IMR-90 (cell line): ENCODE measurements at regions not wholly inside any gene's neighbourhood (a gene's known extent, or its start where the extent isn't known, plus 50 kb on each side); places are given as distances from the start of the nearest gene placed in this dataset.

Source experiments
- ATAC-seq: fragments of 200-7000 bp; cut with Tn5 transposase; 2 replicates; pipeline ENCODE4 v1.9.1; 2020; ENCODE audit warnings: low read depth, mild to moderate bottlenecking, moderate library complexity
- BruUV-seq: library from RNA; stranded (reverse); fragments of 400-500 nt; replicated peaks from 2 replicates; lab custom pipeline; 2021; lab: Mats Ljungman, UMichigan
- CTCF ChIA-PET: fragments of 300-600 bp; formaldehyde crosslinking; extraction: SDS; loops from one replicate; lab custom pipeline; 2021; ENCODE audit warnings: antibody characterized with exemption; lab: Yijun Ruan, JAX
- POLR2A ChIA-PET: fragments of 300-600 bp; sonication (Branson Sonifier 250); formaldehyde crosslinking; loops from one replicate; lab custom pipeline; 2022; ENCODE audit warnings: antibody characterized with exemption; ENCODE audit not compliant: unreplicated experiment; lab: Charles Lee
- DNase-seq: peaks from one replicate; pipeline ENCODE4 v3.0.0; 2013
- H2AFZ ChIP-seq: replicated peaks from 2 replicates; pipeline ENCODE3; 2013; ENCODE audit warnings: low read length, mild to moderate bottlenecking; ENCODE audit not compliant: poor library complexity
- H2AK5ac ChIP-seq: 2 replicates; pipeline ENCODE4 v1.6.1; 2013; ENCODE audit warnings: low read depth, low read length, inconsistent platforms
- H2AK9ac ChIP-seq: replicated peaks from 2 replicates; pipeline ENCODE3; 2013; ENCODE audit warnings: mild to moderate bottlenecking, low read depth, low read length, moderate library complexity; ENCODE audit not compliant: poor library complexity
- H2BK120ac ChIP-seq: 2 replicates; pipeline ENCODE4 v1.6.1; 2013; ENCODE audit warnings: low read depth, low read length, inconsistent platforms
- H2BK15ac ChIP-seq: 3 replicates; pipeline ENCODE4 v1.6.1; 2013; ENCODE audit warnings: low read depth, low read length, inconsistent platforms
- H2BK20ac ChIP-seq: 2 replicates; pipeline ENCODE4 v1.6.1; 2013; ENCODE audit warnings: low read depth, mild to moderate bottlenecking, inconsistent platforms, low read length, moderate library complexity
- H2BK5ac ChIP-seq: 2 replicates; pipeline ENCODE4 v1.6.1; 2013; ENCODE audit warnings: mild to moderate bottlenecking, low read depth, low read length, inconsistent platforms; ENCODE audit not compliant: poor library complexity, severe bottlenecking
- H3K14ac ChIP-seq: replicated peaks from 2 replicates; pipeline ENCODE4 v1.6.1; 2013; ENCODE audit warnings: low read depth, low read length, inconsistent platforms
- H3K18ac ChIP-seq: 2 replicates; pipeline ENCODE4 v1.6.1; 2013; ENCODE audit warnings: low read depth, low read length, control low read depth
- H3K23ac ChIP-seq: 2 replicates; pipeline ENCODE4 v1.6.1; 2013; ENCODE audit warnings: low read depth, low read length, inconsistent platforms
- H3K27ac ChIP-seq: 2 replicates; pipeline ENCODE4 v1.5.1; 2013; ENCODE audit warnings: mild to moderate bottlenecking, control low read depth, low read length; ENCODE audit not compliant: insufficient read depth
- H3K27me3 ChIP-seq: 2 replicates; pipeline ENCODE4 v1.6.1; 2013; ENCODE audit warnings: low read length; ENCODE audit not compliant: control insufficient read depth, insufficient read depth
- H3K36me3 ChIP-seq: 2 replicates; pipeline ENCODE4 v1.6.1; 2013; ENCODE audit warnings: low read length, mixed read lengths; ENCODE audit not compliant: control insufficient read depth, insufficient read depth
- H3K4ac ChIP-seq: 2 replicates; pipeline ENCODE4 v1.6.1; 2013; ENCODE audit warnings: low read depth, low read length, inconsistent platforms
- H3K4me1 ChIP-seq: 2 replicates; pipeline ENCODE4 v1.6.1; 2013; ENCODE audit warnings: low read length, mixed read lengths; ENCODE audit not compliant: control insufficient read depth, insufficient read depth
- H3K4me2 ChIP-seq: 2 replicates; pipeline ENCODE4 v1.6.1; 2013; ENCODE audit warnings: low read depth, mild to moderate bottlenecking, control low read depth, low read length, moderate library complexity
- H3K4me3 ChIP-seq: 2 replicates; pipeline ENCODE4 v1.5.1; 2013; ENCODE audit warnings: low read depth, mild to moderate bottlenecking, control low read depth, low read length, moderate library complexity; ENCODE audit not compliant: insufficient read depth
- H3K56ac ChIP-seq: 2 replicates; pipeline ENCODE4 v1.6.1; 2013; ENCODE audit warnings: low read length, inconsistent platforms; ENCODE audit not compliant: insufficient read depth; ENCODE audit errors: extremely low read depth
- H3K79me1 ChIP-seq, 2 experiments: 2 replicates each; pipeline ENCODE4 v1.6.1; 2013; ENCODE audit warnings: low read length in 2 of 2, inconsistent platforms in 1 of 2, low read depth in 1 of 2
- H3K9ac ChIP-seq: 2 replicates; pipeline ENCODE4 v1.6.1; 2013; ENCODE audit warnings: low read depth, low read length, control low read depth
- H3K9me1 ChIP-seq: 2 replicates; pipeline ENCODE4 v1.6.1; 2013; ENCODE audit warnings: low read length, inconsistent platforms; ENCODE audit not compliant: insufficient read depth
- H3K9me3 ChIP-seq: 2 replicates; pipeline ENCODE4 v1.6.1; 2013; ENCODE audit warnings: low read length; ENCODE audit not compliant: control insufficient read depth, insufficient read depth
- H4K20me1 ChIP-seq: 2 replicates; pipeline ENCODE4 v1.6.1; 2013; ENCODE audit warnings: low read length, inconsistent platforms; ENCODE audit not compliant: insufficient read depth
- H4K5ac ChIP-seq: 2 replicates; pipeline ENCODE4 v1.6.1; 2013; ENCODE audit warnings: mild to moderate bottlenecking, low read depth, low read length, control low read depth
- H4K8ac ChIP-seq, 2 experiments: 2 replicates each; pipeline ENCODE4 v1.6.1; 2013; ENCODE audit warnings: low read depth in 2 of 2, low read length in 2 of 2, control low read depth in 1 of 2, inconsistent platforms in 1 of 2
- H4K91ac ChIP-seq: 2 replicates; pipeline ENCODE4 v1.6.1; 2013; ENCODE audit warnings: low read depth, low read length, inconsistent platforms; ENCODE audit not compliant: insufficient read depth
- BHLHE40 ChIP-seq: fragments of 150-350 bp; IDR thresholded peaks from 2 replicates; pipeline ENCODE4 v1.6.1; 2016; ENCODE audit warnings: mild to moderate bottlenecking, low read depth, low read length
- CEBPB ChIP-seq: IDR thresholded peaks from 2 replicates; pipeline ENCODE4 v1.6.1; 2012; ENCODE audit warnings: low read depth, low read length, improper control_type of control experiment
- CHD1 ChIP-seq: IDR thresholded peaks from 2 replicates; pipeline ENCODE4 v1.6.1; 2012; ENCODE audit warnings: low read depth, low read length, improper control_type of control experiment
- CTCF ChIP-seq: conservative IDR thresholded peaks from 2 replicates; pipeline ENCODE4 v1.5.1; 2012; ENCODE audit warnings: mild to moderate bottlenecking, low read depth, low read length, improper control_type of control experiment
- FOS ChIP-seq: fragments of 150-350 bp; IDR thresholded peaks from 2 replicates; pipeline ENCODE4 v1.6.1; 2016; ENCODE audit warnings: low read depth, low read length
- MAFK ChIP-seq: IDR thresholded peaks from 2 replicates; pipeline ENCODE4 v1.6.1; 2012; ENCODE audit warnings: low read depth, low read length, improper control_type of control experiment
- MAZ ChIP-seq: IDR thresholded peaks from 2 replicates; pipeline ENCODE4 v1.6.1; 2012; ENCODE audit warnings: low read depth, mild to moderate bottlenecking, low read length, improper control_type of control experiment, moderate library complexity, borderline replicate concordance
- MXI1 ChIP-seq: IDR thresholded peaks from 2 replicates; pipeline ENCODE4 v1.6.1; 2012; ENCODE audit warnings: low read depth, mild to moderate bottlenecking, low read length, moderate library complexity, borderline replicate concordance
- NFE2L2 ChIP-seq: fragments of 150-350 bp; IDR thresholded peaks from 2 replicates; pipeline ENCODE4 v1.6.1; 2016; ENCODE audit warnings: low read depth, mild to moderate bottlenecking, low read length
- POLR2A ChIP-seq: IDR thresholded peaks from 2 replicates; pipeline ENCODE4 v1.6.1; 2012; ENCODE audit warnings: mild to moderate bottlenecking, low read depth, low read length
- RAD21 ChIP-seq: IDR thresholded peaks from 2 replicates; pipeline ENCODE4 v1.6.1; 2012; ENCODE audit warnings: low read length, improper control_type of control experiment
- RCOR1 ChIP-seq: IDR thresholded peaks from 2 replicates; pipeline ENCODE4 v1.6.1; 2012; ENCODE audit warnings: mild to moderate bottlenecking, low read length, improper control_type of control experiment; ENCODE audit not compliant: insufficient replicate concordance
- RFX5 ChIP-seq: IDR thresholded peaks from 2 replicates; pipeline ENCODE4 v1.8.0; 2012; ENCODE audit warnings: low read depth, mild to moderate bottlenecking, low read length, moderate library complexity
- SMC3 ChIP-seq: fragments of 150-350 bp; IDR thresholded peaks from 2 replicates; pipeline ENCODE4 v1.6.1; 2016; ENCODE audit warnings: low read depth, mild to moderate bottlenecking, antibody characterized with exemption, low read length, moderate library complexity
- WGBS, 2 experiments: methylation state at CpG; one replicate each; pipeline versions ENCODE4 v1.1.5 to v1.1.7; 2013; ENCODE audit warnings: missing lambda C conversion rate in 2 of 2; ENCODE audit not compliant: insufficient read length in 1 of 2; ENCODE audit errors: extremely low coverage in 2 of 2; 5-methylcytosine and 5-hydroxymethylcytosine counted together
- dilution Hi-C: fragments of 300-500 bp; cut with HindIII; formaldehyde crosslinking; loops from one replicate; pipeline ENCODE4 v1.14.3; 2018; ENCODE audit warnings: low sequenced_read_pairs; ENCODE audit not compliant: unreplicated experiment
- in situ Hi-C: fragments of 300-500 bp; cut with MboI; formaldehyde crosslinking; loops from 3 replicates; pipeline ENCODE4 v1.14.3; 2019; ENCODE audit warnings: low sequenced_read_pairs, inconsistent platforms, mixed read lengths
- intact Hi-C: fragments of 100-400 bp; cut with micrococcal nuclease; formaldehyde crosslinking; loops from 2 replicates; pipeline ENCODE4 v1.10.0; 2022
- TF ChIP-seq, protein P1 (sequence below): fragments of 150-350 bp; IDR thresholded peaks from 2 replicates; pipeline ENCODE4 v1.6.1; 2016; ENCODE audit warnings: low read depth, mild to moderate bottlenecking, low read length, moderate library complexity, borderline replicate concordance
- TF ChIP-seq, protein P2 (sequence below): fragments of 150-350 bp; IDR thresholded peaks from 2 replicates; pipeline ENCODE4 v1.6.1; 2017; ENCODE audit warnings: mild to moderate bottlenecking, antibody characterized with exemption, low read length, low read depth

- ATAC-seq (no peak), DNase-seq (no peak)
- no peak overlapping the region for H3K23ac ChIP-seq
- BruUV-seq: no TSS peak
- TF ChIP-seq CTCF (no peak), RAD21 (no peak), MXI1 (no peak), MAZ (no peak), BHLHE40 (no peak), SMC3 (no peak), CEBPB (no peak), POLR2A (no peak), NFE2L2 (no peak), RCOR1 (no peak), FOS (no peak), RFX5 (no peak), CHD1 (no peak), MAFK (no peak)
- TF ChIP-seq, protein P1, sequence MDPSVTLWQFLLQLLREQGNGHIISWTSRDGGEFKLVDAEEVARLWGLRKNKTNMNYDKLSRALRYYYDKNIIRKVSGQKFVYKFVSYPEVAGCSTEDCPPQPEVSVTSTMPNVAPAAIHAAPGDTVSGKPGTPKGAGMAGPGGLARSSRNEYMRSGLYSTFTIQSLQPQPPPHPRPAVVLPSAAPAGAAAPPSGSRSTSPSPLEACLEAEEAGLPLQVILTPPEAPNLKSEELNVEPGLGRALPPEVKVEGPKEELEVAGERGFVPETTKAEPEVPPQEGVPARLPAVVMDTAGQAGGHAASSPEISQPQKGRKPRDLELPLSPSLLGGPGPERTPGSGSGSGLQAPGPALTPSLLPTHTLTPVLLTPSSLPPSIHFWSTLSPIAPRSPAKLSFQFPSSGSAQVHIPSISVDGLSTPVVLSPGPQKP: no peak
- TF ChIP-seq, protein P2, sequence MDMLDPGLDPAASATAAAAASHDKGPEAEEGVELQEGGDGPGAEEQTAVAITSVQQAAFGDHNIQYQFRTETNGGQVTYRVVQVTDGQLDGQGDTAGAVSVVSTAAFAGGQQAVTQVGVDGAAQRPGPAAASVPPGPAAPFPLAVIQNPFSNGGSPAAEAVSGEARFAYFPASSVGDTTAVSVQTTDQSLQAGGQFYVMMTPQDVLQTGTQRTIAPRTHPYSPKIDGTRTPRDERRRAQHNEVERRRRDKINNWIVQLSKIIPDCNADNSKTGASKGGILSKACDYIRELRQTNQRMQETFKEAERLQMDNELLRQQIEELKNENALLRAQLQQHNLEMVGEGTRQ: no peak
- H3K27ac ChIP-seq: no peak overlapping the region
- no peak overlapping the region for H2BK120ac ChIP-seq
- H4K5ac ChIP-seq: no peak overlapping the region
- no peaks in the 10 kb centered on the region for H3K79me1 ChIP-seq
- no peak overlapping the region for H3K4me3 ChIP-seq
- H4K91ac ChIP-seq: no peak overlapping the region
- dilution Hi-C loops (no loop called here), intact Hi-C loops (no loop called here), in situ Hi-C loops (no loop called here)
- no peak overlapping the region for H4K8ac ChIP-seq
- WGBS, 2 experiments: no CpG with 5 or more reads among the region's 4 CpGs
- H3K9me1 ChIP-seq: no peaks in the 10 kb centered on the region
- no peaks in the 10 kb centered on the region for H4K20me1 ChIP-seq
- CTCF ChIA-PET: no interaction called here
- no peak overlapping the region for H2BK15ac ChIP-seq
- no peak overlapping the region for H2AFZ ChIP-seq
- H3K18ac ChIP-seq: no peak overlapping the region
- no peak overlapping the region for H3K56ac ChIP-seq
- no peak overlapping the region for H3K4me2 ChIP-seq
- no peaks in the 10 kb centered on the region for H3K9me3 ChIP-seq
- H2BK5ac ChIP-seq: no peak overlapping the region
- H3K14ac ChIP-seq: no peak overlapping the region
- no peaks in the 10 kb centered on the region for H3K27me3 ChIP-seq
- no peaks in the 10 kb centered on the region for H3K4me1 ChIP-seq
- H2AK5ac ChIP-seq: no peak overlapping the region
- no peak overlapping the region for H2AK9ac ChIP-seq
- POLR2A ChIA-PET: no interaction called here
- H2BK20ac ChIP-seq: no peak overlapping the region
- H3K4ac ChIP-seq: no peak overlapping the region
- no peaks in the 10 kb centered on the region for H3K36me3 ChIP-seq
- H3K9ac ChIP-seq: no peak overlapping the region
Measured at GRCh38 chr2:176984987-176985386, 227.6 kb upstream of the HNRNPA3 start.
